ENCODE measurements at regions not wholly inside any gene's neighbourhood (a gene's known extent, or its start where the extent isn't known, plus 50 kb on each side); places are given as distances from the start of the nearest gene placed in this dataset.

- TF ChIP-seq ZBTB11 (tag by site-specific recombination; conservative IDR thresholded peaks at IDR 0.05; ENCODE audit: low read depth) (no peak), ZNF366 (tag by site-specific recombination; conservative IDR thresholded peaks at IDR 0.05) (peak; percentile 74), ZNF140 (tag by site-specific recombination; IDR thresholded peaks at IDR 0.05) (no peak), PRDM10 (tag by site-specific recombination; IDR thresholded peaks at IDR 0.05) (peak; percentile 94), ZIC2 (tag by site-specific recombination; IDR thresholded peaks at IDR 0.05) (0 out of 2 replicates have a peak, but pooled peaks have one; percentile 10), ZNF311 (tag by site-specific recombination; IDR thresholded peaks at IDR 0.05; ENCODE audit: borderline replicate concordance) (no peak), ZNF121 (tag by site-specific recombination; IDR thresholded peaks at IDR 0.05) (no peak), ZNF488 (tag by site-specific recombination; IDR thresholded peaks at IDR 0.05) (no peak), ZNF707 (tag by site-specific recombination; IDR thresholded peaks at IDR 0.05) (no peak), KLF8 (tag by site-specific recombination; IDR thresholded peaks at IDR 0.05) (no peak), ZSCAN30 (tag by site-specific recombination; IDR thresholded peaks at IDR 0.05) (no peak), ZBTB26 (tag by site-specific recombination; optimal IDR thresholded peaks at IDR 0.05) (no peak), WT1 (tag by site-specific recombination; IDR thresholded peaks at IDR 0.05) (peak; percentile 26; the same call in 1 of the 2 replicates), FEZF1 (tag by site-specific recombination; IDR thresholded peaks at IDR 0.05) (peak; percentile 77), ZSCAN4 (tag by site-specific recombination; IDR thresholded peaks at IDR 0.05) (no peak), ZNF138 (tag by site-specific recombination; IDR thresholded peaks at IDR 0.05; ENCODE audit: borderline replicate concordance) (no peak), ZBTB21 (tag by site-specific recombination; IDR thresholded peaks at IDR 0.05) (0 out of 2 replicates have a peak, but pooled peaks have one; percentile 16), MZF1 (tag by site-specific recombination; IDR thresholded peaks at IDR 0.05; ENCODE audit: borderline replicate concordance) (peak; percentile 85), KLF10 (tag by site-specific recombination; IDR thresholded peaks at IDR 0.05) (no peak), KLF7 (tag by site-specific recombination; IDR thresholded peaks at IDR 0.05; ENCODE audit: borderline replicate concordance) (no peak), HOXC10 (CRISPR knock-in tag; IDR thresholded peaks at IDR 0.05) (no peak)
These were observed 308.9 kb upstream of the MPDZ start (continued) for GRCh38 chr9:13588151-13589033.

All from HEK293 (cell line).